HFF-Myc (cell line): ENCODE measurements at regions not wholly inside any gene's neighbourhood (a gene's known extent, or its start where the extent isn't known, plus 50 kb on each side); places are given as distances from the start of the nearest gene placed in this dataset.

Experiments used
- DNase-seq: peaks from one replicate; pipeline ENCODE4 v3.0.0-alpha.2; 2011; ENCODE audit warnings: low read depth; ENCODE audit errors: extremely low read depth
- H3K4me3 ChIP-seq: replicated peaks from 2 replicates; pipeline ENCODE4 v1.5.1; 2011; ENCODE audit warnings: low read depth, mild to moderate bottlenecking, control low read depth, low read length
- CTCF ChIP-seq: IDR thresholded peaks from 2 replicates; pipeline ENCODE4 v1.5.1; 2012; ENCODE audit warnings: mild to moderate bottlenecking, low read depth, low read length, control low read depth; ENCODE audit errors: missing control alignments

GRCh38 chr9:74007833-74008232, 489.3 kb upstream of the RORB start:
- TF ChIP-seq CTCF: no peak
- no peak for DNase-seq
- no peak overlapping the region for H3K4me3 ChIP-seq

GRCh38 chr9:74016004-74016403, 481.1 kb upstream of the RORB start:
- DNase-seq: no peak
- no peak for TF ChIP-seq CTCF
- no peak overlapping the region for H3K4me3 ChIP-seq

GRCh38 chr9:74025402-74025925, 471.7 kb upstream of the RORB start:
- no peak overlapping the region for H3K4me3 ChIP-seq
- no peak for DNase-seq
- no peak for TF ChIP-seq CTCF

- no peak for TF ChIP-seq CTCF
- DNase-seq: no peak
- H3K4me3 ChIP-seq: no peak overlapping the region
These were observed 464.7 kb upstream of the RORB start for GRCh38 chr9:74032421-74032820.

GRCh38 chr9:74035786-74036185, 461.3 kb upstream of the RORB start:
- DNase-seq: no peak
- H3K4me3 ChIP-seq: no peak overlapping the region
- TF ChIP-seq CTCF: no peak

GRCh38 chr9:74036549-74037231, 460.4 kb upstream of the RORB start:
- no peak for DNase-seq
- no peak for TF ChIP-seq CTCF
- no peak overlapping the region for H3K4me3 ChIP-seq

- no peak for DNase-seq
- no peak overlapping the region for H3K4me3 ChIP-seq
- no peak for TF ChIP-seq CTCF
These were observed 459.9 kb upstream of the RORB start for GRCh38 chr9:74037274-74037673.
